ENCODE measurements at regions not wholly inside any gene's neighbourhood (a gene's known extent, or its start where the extent isn't known, plus 50 kb on each side); places are given as distances from the start of the nearest gene placed in this dataset.

DNA sequence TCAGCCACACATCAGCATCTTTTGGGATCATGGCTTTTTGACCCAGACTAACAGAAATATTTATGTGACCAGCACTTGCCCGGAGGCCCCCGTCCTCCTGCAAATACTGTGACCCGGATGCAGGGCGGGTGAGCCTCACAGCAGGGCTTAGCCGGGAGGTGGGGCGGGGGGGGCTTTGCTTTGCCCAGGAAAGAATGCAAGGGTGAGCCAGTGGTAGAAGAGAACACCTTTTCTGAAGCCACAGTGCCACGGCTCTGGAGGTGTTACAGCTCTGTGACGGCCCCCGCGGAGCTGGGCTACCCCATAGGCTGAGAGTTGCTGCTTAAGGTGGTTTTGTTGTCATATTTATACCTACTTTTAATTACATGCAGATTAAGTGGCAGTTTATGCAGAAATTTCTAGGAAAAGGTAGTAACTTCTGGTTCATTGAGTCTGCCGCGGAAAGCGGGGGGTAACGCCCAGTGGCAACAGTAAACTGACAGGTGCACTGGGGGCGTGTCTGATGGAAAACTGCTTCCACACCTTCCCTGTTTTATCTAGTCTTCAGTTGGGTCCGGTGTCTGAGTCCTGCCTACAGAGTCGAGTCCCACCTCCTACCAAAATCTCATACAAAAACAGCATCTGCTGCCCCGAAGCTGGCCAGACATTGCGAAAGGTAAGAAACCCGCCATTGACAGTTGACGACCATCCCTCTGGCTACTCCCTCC is 187.9 kb downstream of the TEX29 start:
- DNase-seq (ENCODE audit: low read depth): no peak

DNA sequence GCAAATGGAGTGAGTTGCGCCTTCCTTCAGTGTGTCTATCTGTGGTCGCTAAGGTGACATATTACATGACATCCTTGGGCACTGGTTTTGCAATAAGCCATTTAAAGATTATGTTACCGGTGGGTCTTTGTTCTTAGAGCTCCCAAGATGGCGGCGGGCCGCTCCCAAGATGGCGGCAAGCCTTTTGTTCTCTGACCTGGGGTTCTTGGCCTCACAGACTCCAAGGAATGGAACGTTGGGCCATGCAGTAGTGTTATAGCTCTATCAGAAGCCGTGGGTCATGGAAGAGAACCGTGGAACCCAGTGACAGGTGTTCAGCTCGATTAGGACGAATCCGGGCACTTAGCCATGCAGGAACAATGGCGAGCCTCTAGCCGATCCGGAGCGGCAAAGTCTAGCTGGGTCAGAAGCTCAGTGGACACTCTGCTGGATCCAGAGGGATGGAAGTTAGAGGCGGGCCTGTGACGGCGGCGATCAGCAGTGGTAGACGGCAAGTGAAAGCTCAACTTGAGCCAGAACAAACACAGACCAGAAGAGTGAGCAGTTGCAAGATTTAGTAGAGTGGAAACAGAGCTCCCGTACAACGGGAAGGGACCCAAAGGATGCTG is 188.6 kb downstream of the TEX29 start:
- TF ChIP-seq, protein P1, sequence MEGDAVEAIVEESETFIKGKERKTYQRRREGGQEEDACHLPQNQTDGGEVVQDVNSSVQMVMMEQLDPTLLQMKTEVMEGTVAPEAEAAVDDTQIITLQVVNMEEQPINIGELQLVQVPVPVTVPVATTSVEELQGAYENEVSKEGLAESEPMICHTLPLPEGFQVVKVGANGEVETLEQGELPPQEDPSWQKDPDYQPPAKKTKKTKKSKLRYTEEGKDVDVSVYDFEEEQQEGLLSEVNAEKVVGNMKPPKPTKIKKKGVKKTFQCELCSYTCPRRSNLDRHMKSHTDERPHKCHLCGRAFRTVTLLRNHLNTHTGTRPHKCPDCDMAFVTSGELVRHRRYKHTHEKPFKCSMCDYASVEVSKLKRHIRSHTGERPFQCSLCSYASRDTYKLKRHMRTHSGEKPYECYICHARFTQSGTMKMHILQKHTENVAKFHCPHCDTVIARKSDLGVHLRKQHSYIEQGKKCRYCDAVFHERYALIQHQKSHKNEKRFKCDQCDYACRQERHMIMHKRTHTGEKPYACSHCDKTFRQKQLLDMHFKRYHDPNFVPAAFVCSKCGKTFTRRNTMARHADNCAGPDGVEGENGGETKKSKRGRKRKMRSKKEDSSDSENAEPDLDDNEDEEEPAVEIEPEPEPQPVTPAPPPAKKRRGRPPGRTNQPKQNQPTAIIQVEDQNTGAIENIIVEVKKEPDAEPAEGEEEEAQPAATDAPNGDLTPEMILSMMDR (conservative IDR thresholded peaks at IDR 0.05; ENCODE audit: control insufficient read depth, insufficient read depth, low read depth, low read length): no peak
- no peak for DNase-seq (ENCODE audit: low read depth)
- H3K4me3 ChIP-seq (ENCODE audit: control insufficient read depth, low read depth, low read length): no peak overlapping the region

More for the DNA sequence above, 187.9 kb downstream of the TEX29 start:
- H3K4me3 ChIP-seq (ENCODE audit: control insufficient read depth, low read depth, low read length): no peak overlapping the region
- TF ChIP-seq, protein P1 (conservative IDR thresholded peaks at IDR 0.05; ENCODE audit: control insufficient read depth, insufficient read depth, low read depth, low read length): no peak

DNA sequence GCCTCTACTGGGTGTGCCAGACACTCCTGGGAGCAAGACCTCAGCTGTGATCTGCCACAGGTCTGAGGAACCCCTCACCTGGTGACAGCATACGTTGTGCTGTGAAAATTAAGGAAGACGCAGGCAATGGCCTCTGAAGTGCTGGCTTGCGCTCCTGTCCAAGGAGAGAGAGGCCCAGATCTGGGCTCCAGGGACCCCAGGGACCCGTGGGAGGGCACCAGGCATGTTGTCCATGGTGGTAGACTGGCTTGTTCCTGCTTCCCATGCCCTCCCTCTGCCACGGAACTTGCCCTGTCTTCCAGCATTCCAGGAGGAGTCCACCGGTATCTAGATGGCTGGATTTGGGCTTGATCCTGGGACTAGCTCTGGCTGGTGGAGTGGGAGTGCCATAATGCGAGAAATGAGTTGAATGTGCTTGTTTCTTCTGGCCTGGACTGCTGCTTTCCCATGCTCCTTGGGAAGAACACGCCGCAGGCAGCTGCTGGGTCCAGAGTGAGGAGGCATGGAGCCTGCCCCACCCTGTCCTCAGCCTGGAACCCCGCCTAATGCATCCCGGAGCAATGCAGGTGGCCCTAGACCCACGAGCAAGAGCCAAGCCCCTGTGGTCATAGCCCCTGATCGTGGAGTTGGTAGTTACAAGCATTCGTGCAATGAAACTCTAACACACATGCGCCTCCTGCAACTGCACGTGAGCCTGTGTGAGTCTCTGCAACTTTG is 190.2 kb downstream of the TEX29 start:
- DNase-seq (ENCODE audit: low read depth): no peak
- no peak overlapping the region for H3K4me3 ChIP-seq (ENCODE audit: control insufficient read depth, low read depth, low read length)
- TF ChIP-seq, protein P1 (conservative IDR thresholded peaks at IDR 0.05; ENCODE audit: control insufficient read depth, insufficient read depth, low read depth, low read length): no peak

DNA sequence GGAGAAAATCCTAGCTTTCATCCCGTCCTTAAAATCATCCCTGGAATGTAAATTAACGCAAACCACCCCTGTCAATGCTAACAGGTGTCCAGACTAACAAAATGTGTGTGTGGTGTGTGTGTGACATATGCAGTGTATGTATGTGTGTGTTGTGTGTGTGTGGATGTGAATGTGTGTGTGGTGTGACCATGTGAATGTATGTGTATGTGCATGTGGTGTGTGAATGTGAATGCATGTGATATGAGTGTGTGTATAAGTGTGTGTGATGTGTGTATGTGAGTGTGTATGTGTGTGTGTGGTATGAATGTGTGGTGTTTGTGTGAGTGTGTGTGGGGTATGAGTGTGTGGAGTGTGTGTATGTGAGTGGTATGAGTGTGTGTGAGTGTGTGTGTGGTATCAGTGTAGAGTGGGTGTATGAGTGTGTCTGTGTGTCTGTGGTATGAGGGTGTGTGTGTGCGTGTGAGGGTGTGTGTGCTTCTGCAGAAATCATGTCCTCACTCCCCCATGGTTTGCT is 190.8 kb downstream of the TEX29 start:
- no peak overlapping the region for H3K4me3 ChIP-seq (ENCODE audit: control insufficient read depth, low read depth, low read length)
- TF ChIP-seq, protein P1 (conservative IDR thresholded peaks at IDR 0.05; ENCODE audit: control insufficient read depth, insufficient read depth, low read depth, low read length): no peak
- DNase-seq (ENCODE audit: low read depth): no peak

DNA sequence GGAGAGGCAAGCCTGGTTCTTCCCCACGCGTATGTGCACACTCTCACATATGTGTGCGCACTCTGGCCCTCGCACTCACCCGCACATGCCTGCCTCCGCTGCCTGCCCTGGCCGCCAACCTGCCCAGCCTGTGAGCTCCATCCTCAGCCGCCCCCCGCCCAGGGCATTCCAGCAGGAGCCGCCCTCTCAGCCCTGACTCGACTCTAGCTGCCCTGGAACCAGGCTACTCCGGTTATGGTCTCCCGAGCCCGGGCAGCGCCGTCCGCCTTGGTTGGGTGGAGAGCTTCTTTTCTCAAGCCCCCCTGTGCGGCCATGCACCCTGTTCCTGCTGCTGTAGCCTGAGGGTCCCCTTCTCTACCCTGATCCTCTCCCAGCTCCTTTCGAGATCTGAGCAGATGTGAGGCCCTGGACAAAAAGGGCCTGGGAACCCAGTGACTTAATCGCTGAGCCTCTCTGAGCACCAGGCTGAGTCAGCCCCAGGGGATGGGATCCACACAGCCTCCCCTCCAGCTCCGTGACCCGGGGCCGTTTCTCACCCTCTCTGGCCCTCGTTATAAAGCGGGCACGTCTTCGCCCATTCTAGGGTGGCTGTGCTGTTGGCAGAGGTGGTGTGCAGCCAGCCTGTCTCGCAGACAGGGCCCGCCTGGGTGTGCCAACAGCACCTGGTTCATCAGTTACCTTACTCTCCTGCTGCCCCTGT is 191.5 kb downstream of the TEX29 start:
- no peak overlapping the region for H3K4me3 ChIP-seq (ENCODE audit: control insufficient read depth, low read depth, low read length)
- no peak for DNase-seq (ENCODE audit: low read depth)
- TF ChIP-seq, protein P1 (conservative IDR thresholded peaks at IDR 0.05; ENCODE audit: control insufficient read depth, insufficient read depth, low read depth, low read length): no peak

DNA sequence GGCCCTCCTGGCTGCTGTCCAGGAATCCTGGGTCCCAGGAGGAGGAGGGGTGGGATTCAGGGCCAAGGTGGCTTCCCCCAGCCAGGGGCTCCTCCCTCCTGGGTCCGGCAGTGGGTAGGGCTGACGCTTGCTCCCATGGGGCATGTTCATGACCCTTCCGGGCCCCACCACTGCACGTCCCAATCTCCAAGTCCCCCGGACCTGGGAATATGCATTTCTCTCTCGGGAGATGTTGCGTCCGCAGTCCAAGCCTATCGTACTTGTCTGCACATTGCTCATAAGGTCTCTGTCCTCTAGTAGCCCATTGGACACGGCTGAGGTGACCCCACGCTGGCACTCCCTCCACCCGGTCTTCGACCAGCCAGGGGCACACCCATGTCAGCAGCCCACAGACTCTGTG is 192.3 kb downstream of the TEX29 start:
- no peak overlapping the region for H3K4me3 ChIP-seq (ENCODE audit: control insufficient read depth, low read depth, low read length)
- no peak for DNase-seq (ENCODE audit: low read depth)
- TF ChIP-seq, protein P1 (conservative IDR thresholded peaks at IDR 0.05; ENCODE audit: control insufficient read depth, insufficient read depth, low read depth, low read length): no peak
